Mesenteric fat pad (tissue), 1 donor: ENCODE measurements at regions not wholly inside any gene's neighbourhood (a gene's known extent, or its start where the extent isn't known, plus 50 kb on each side); places are given as distances from the start of the nearest gene placed in this dataset.

ENCODE experiments used
- DNase-seq: peaks from one replicate; pipeline ENCODE4 v3.0.0-alpha.2; 2020; ENCODE audit warnings: low spot score
- donor health status: DM: yes; HTN: yes; CAD: no.

- no peak for DNase-seq
Observed at GRCh38 chr15:69883306-69883705, 214.4 kb downstream of the TLE3 start.

DNA sequence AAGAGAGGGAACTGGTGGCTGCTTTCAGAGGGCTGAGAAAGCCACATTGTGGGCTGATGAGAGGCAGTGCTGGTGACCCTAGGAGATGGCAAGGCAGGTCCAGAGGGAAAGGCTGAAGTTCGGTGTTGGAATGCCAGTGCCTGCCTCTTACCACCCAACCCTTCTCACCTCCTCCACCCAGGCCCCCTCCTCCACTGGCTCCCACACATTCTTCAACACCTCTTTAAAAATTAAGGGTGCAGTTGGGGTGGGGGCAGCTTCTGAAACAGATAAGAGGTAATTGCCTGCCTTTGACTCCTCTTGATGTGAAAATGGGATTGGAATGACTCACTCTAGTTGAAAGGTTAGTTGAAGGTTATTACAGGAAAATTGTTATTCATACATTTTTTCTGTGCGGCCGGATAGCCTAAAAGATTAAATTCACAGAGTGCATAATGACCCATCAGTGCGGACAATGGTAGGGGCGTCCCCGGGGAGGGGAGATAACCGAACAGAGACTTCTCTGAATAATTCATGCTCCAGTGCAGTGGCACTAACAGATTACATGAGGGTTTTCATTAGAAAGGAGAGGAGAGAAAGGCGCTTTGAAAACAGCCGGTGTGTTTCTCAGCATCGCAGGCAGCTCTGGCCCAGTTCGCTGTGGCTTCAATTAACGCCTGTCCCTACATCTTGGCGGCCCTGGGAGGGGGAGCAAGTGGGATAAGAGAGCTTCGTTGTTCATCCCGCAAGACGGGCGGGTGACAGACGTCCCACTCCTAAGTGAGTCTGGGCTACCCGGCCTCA is 212.4 kb downstream of the TLE3 start:
- DNase-seq, result no peak

GRCh38 chr15:69887009-69887408 is 210.7 kb downstream of the TLE3 start:
- no peak for DNase-seq

- no peak for DNase-seq
Observed at GRCh38 chr15:69887553-69887952, 210.2 kb downstream of the TLE3 start.

GRCh38 chr15:69888406-69888805 is 209.3 kb downstream of the TLE3 start:
- no peak for DNase-seq

DNA sequence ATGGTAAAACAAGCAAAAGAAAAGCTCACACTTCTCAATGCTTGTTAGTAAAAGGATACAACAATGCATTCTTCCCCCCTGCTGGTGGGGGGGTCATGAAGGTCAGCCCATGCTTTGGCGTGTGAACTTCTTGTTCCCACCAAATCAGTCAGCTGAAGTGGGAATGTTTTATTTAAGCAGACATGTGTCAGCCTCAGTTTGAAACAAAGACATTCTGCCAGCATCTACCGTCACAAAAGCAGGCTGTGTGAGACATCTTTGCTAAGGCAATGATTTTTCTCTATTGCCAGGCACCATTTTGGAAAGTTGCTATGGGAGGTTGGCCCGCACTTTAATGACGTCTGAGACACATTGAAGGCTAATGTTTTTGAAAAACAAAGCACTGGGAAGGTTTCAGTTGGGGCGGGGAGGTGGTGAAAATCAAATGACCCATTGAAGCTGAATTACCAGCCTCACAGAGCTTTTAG is 206.6 kb downstream of the TLE3 start:
- DNase-seq, result no peak

GRCh38 chr15:69891606-69892005 is 206.1 kb downstream of the TLE3 start:
- DNase-seq, result no peak

- DNase-seq, result no peak
Observed at GRCh38 chr15:69892351-69892750, 205.4 kb downstream of the TLE3 start.

GRCh38 chr15:69893086-69893485 is 204.6 kb downstream of the TLE3 start:
- DNase-seq, result no peak

GRCh38 chr15:69893863-69894262 is 203.9 kb downstream of the TLE3 start:
- no peak for DNase-seq

- no peak for DNase-seq
Observed at GRCh38 chr15:69895202-69895601, 202.5 kb downstream of the TLE3 start.

- no peak for DNase-seq
Observed at GRCh38 chr15:69896606-69897005, 201.1 kb downstream of the TLE3 start.

- DNase-seq, result no peak
Observed at GRCh38 chr15:69897061-69897460, 200.7 kb downstream of the TLE3 start.

- DNase-seq, result no peak
Observed at GRCh38 chr15:69897471-69898237, 200.1 kb downstream of the TLE3 start.

DNA sequence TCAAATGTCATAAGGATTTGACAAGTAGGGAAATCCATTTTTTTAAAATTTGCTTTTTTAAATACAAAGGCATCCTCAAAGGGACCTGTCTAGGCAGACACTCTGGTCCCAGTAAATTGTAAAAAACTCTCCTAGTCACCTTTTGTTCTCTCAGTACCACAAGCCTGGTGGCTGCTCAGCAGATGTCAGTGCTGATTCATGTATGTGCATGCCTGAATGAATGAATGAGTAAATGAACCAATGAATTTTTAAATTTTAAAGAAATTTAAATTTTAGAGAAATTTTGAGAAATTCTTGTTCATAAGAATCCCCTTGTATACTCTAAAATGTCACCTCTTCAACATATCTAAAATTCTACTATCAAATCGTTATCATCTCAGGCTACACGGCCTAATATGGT is 199.5 kb downstream of the TLE3 start:
- no peak for DNase-seq

DNA sequence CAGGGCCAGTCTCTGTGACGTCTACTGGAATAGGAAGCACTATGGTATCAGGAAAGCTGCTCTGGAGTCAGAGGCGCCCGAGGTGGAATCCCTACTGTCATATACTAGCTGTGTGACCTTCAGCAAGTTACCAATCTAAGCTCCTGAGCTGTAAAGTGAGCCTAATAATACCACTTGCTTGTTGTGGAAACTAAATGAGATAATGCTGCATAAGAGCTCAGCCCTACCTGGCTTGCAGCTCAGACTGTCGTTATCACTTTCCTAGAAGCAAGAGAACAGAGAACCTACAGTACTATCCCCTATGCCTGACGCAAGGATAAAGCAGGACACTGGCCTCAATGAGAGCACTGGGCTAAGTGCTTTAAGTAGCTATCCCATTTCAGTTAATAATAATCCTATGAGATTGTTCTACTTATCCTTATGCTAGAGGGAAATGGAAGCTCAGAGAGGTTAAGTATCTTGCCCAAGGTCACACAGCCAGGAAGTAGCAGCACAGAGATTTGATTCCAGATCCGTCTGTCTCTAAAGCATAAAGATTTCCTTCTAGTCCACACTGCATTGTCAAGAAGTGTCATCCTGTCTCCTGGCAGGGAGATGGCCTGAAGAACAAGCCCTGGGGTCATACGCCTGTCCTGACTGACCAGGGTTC is 195.2 kb downstream of the TLE3 start:
- DNase-seq, result no peak

GRCh38 chr15:69903470-69904469 is 193.9 kb downstream of the TLE3 start:
- DNase-seq, result no peak

- DNase-seq, result no peak
Observed at GRCh38 chr15:69906256-69907185, 191.2 kb downstream of the TLE3 start.

GRCh38 chr15:69908060-69908459 is 189.7 kb downstream of the TLE3 start:
- no peak for DNase-seq
